Lower leg skin (tissue), 3 donors: ENCODE measurements at regions not wholly inside any gene's neighbourhood (a gene's known extent, or its start where the extent isn't known, plus 50 kb on each side); places are given as distances from the start of the nearest gene placed in this dataset.

Experiments used
- CTCF ChIP-seq, 3 donors: fragments of 450-650 bp; IDR thresholded peaks; one replicate each; pipeline ENCODE4 v1.5.1; 2016; ENCODE audit warnings: antibody characterized with exemption in 3 of 3, mild to moderate bottlenecking in 3 of 3, moderate library complexity in 2 of 3
- POLR2A ChIP-seq, 2 donors: fragments of 450-650 bp; IDR thresholded peaks; one replicate each; pipeline ENCODE4 v1.6.1; 2016 to 2017; ENCODE audit warnings: antibody characterized with exemption in 2 of 2, mild to moderate bottlenecking in 1 of 2, moderate library complexity in 1 of 2

GRCh38 chr2:875687-876615 lies 74.7 kb upstream of the SNTG2 start:
- TF ChIP-seq POLR2A (IDR thresholded peaks at IDR 0.05) (no peak), CTCF (IDR thresholded peaks at IDR 0.05) (no peak)
